Muscle of back (tissue), 3 donors: ENCODE measurements at regions not wholly inside any gene's neighbourhood (a gene's known extent, or its start where the extent isn't known, plus 50 kb on each side); places are given as distances from the start of the nearest gene placed in this dataset.
A peak's percentile ranks its signal among the peaks of the same experiment; 100 is the strongest.

Experiments used
- DNase-seq, 3 donors: peaks; one replicate each; pipeline versions ENCODE4 v3.0.0 to v3.0.0-alpha.2; 2013

DNA sequence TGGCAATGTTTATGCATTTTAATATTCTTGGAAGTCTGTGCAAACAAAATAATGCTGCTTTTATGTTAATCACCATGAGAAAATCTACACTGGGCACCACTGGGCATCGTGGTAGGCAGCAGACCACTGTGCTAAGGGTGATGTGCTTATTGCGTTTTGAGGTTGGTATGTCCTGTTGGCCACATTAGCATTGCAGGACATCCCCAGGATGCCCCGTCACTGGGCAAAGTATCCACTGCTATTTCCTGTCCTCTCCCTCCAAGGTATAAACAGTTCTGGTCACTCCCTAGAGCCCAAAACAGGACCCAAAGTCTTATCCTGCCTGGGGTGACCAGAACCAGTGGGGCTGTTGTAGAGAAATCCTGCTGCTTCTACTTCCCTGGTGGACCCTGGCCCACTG is 284.2 kb upstream of the ROPN1 start:
- DNase-seq = no peak

DNA sequence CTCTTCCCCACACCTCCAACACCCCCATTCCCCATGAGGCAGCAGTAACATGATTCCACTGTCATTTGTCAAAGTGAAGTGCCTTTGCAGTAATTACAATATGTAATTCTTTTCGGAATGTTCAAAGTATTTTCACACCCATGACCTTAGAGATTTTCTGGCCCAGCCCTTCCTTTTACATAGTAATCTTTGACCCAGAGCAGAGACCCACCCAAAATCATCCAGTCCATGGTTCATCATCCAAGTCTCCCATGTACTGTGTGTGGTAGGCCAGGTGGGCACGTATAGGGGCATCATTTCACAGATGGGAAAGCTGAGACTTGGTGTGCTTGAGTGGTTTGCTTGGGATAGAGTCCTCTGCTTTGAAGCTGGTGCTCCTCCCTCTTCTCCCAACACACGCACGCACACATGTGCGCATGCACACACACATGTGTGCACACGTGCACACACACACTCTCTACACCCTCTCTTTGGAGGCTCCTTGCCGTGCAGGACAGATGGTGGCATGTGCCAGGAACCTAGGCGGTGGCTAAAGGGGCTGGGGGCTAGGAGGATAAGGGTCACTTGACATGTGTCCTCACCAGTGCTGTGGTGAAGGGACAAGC is 284.7 kb upstream of the ROPN1 start:
- no peak for DNase-seq

DNA sequence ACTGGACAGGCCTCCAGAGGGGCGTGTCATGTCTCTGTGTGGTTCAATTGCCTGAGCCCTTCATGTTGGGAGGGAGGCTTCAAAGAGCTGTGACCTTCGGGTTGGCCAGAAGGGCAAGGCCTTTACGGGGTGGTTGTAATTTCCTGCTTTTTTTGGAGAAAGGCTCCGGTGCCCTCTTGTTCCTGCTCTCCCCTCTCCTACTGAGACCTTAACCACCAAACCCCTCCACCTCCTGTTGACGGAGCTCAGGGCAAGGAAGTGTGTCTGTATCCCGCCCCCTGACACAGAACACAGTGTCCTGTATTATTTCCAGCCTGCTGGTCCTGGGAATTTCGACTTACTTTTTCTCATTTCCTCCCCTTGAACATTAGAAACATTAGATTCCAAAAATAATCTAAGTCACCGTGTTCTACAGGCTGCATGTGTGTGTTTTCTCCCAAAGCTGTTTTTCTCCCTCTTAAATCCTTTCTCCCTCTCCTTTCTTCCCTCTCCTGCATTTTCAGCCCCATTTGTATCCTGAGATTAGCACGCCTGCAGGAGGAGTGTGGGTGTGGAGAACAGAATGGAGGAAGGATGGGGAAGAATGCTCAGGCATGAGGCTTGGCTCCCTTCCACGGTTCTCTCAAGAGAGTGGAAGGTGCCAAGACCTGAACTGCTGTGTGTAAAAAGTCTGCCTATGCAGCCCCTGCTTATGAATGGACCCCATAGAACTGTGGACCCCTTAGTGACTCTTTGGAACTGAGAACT is 285.4 kb upstream of the ROPN1 start:
- DNase-seq = peak in 2 of 3 donors; percentile 27 to 51

DNA sequence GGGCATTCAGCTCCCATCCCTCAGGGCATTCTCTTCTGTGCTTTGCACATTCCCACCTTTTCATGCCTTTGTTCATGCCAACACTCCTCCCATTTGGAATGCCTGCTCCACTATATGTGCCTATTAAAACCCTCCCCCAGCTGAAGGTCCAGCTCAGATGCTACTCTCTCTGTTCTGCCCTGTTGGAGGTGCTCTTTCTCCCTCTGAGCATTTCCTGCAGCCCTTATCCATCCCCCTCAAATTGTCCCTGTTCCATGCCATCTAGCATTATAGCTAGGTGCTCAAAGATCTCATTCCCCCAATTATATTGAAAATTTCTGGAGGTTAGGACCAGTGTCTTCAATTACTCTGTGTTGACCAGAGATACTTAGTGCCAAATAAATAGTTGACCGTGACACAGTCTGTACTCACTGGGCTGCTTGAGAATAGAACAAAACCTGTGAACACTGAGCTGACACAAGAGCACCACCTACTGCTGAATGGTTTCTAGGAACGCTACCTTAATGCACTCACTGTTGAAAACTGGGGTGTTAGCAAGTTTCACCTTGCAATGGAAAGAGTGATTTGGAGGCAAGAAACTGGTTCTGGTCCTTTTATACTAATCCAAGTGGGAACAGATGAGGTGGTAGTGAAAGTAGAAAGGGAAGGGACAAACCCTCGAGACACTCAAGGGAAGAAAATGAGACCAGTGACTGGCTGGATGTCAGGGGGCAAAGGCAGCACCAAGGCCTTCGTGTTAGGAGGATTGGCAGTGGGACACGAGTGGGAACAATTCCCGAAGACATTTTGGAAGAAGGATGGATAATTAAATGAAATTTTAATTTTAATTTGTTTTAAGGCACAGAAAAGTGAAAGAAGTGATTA is 289.8 kb upstream of the ROPN1 start:
- DNase-seq = no peak

DNA sequence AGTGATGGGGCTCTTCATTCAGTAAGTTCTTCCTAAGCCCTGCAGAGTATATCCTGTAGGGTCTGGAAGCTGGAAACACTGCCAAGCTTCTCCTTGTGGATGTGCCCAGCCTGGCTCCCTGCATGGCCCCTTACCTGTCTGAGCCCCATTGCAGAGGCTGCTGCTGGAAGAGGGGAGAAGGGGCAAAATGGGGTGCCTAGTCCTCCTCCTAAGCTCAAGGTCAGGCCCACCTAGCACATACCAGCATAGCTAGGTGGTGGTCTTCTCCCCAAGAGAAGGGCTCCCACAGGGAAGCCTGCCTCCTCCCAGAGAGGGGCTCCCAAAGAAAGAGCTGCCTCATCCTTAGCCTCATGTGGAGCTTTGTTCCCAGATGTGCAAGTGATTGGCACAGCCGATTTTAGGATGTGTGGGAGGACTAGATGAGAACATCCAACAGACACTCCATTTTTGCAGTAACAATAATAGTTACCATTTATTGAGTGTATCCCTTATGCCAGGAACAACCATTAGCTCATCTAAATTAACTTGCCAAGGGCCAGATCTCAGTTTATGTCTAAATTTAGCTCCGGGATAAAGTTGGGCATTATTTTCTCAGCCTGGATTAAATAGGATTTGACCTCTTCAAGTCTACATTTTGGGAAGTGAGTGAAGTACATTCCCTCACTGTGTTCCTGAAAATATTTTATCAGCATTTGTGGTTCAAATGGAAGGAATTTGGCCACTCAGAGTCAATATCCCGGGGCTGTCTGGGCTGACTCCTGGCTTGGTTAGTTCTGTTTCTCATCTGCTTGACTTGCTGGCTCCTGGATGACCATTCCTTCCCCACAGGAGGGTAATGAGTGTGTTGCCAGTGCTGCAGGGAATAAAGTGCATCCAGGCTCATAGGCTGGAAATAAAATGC is 291.1 kb upstream of the ROPN1 start:
- no peak for DNase-seq

DNA sequence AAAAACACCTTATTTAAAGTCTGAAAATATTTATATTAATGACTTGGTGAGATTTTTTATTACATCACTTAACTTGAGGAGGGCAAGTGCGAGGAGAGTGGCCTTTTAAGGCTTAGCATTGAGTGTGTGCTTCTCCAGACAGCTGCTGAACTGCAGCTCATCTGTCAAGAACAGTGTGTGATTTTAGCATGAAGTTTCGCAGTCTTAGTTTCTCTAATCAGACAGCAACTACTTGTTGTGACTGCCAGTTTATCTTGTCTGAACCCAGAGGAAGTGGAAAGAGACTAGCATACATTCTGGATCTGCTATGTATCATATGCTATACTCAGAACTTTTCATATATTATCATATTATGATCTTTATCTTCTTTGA is 291.7 kb upstream of the ROPN1 start:
- DNase-seq = no peak

DNA sequence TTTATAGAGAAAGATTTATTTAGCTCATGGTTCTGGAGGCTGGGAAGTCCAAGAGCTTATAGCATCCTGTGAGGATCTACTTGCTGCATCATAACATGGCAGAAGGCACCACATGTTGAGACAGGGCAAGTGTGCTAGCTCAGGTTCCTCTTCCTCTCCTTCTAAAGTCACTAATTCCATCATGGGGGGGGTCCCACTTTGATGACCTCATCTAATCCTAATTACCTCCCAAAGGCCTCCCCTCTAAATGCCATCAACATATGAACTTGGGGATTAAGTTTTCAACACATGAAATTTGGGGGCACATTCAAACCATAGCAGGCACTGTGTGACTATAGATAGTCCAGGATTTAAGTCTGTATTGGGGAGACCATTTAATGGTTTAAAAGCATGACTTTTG is 297.1 kb upstream of the ROPN1 start:
- no peak for DNase-seq

DNA sequence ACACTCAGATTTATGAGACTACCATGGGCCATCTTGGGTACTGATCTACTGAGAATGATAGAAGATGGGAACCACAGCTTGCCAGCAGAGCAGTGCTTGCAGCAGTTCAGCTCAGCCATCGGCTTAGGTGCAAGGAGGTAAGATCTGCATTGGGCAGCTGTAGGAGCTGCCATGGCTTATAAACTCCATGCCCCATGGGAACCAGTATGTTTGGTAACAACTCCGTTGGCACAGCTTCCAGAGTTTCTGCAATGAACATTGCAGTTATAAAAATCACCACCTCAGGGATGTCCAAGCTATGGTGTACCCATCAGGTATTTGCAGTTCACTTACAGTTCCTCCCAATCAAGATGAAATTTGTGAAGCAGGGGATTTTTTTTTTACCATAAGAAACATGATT is 299.1 kb upstream of the ROPN1 start:
- DNase-seq = no peak

DNA sequence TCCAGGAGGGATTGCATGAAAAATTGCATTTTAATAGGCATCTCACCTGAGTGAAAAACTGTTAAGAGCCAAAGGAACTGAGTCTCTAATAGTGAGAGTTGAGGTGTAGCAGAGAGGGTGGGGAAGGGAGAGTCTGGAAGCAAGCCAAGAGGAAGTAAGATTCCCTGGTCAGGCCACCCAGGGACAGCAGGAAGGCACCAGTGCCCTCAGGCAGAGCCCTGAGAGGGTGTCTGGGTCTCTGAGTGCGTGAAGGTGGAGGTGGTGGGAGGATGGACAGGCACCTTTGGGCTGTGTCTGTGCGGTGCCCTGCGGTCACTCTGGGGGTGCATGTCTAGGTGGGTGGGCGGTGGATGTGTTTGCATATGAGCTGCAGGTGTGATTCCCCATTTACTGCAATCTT is 300.4 kb upstream of the ROPN1 start:
- DNase-seq = no peak

DNA sequence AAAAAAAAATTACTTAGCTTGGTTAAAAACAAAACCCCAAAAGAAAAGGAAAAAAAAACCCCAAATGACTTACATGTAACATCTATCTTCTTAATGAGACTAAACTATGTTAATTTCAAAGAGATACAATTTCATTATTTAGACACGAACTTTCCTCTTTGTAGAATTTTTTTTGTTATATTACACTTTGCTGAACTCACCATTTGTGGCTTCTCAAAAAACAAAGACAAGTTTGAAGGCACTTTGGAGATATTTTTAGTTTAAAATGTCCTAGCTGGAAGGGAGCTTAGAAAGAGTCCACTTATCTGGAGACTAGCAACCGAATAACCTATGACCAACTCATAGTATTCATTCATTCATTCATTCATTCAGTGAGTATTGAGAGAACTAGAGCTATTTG is 301.7 kb upstream of the ROPN1 start:
- DNase-seq = no peak

DNA sequence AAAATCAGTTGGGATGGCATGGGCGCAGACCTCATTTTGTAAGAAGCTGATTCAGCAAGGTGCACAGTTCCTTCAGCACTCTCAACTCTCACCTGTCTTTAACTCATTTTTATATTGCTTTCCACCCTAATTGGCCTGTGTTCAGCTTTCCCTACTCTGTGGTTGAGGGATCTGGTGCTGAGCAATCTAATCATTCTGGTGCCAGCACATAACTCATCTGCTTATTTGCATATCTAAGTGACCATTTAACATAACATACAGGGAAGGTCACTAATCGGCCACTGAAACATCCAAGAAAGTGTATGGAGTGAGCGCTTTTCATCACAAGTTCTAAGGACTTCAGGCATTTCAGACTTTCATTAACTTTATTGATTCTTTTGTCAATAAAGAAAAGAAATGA is 303.4 kb upstream of the ROPN1 start:
- DNase-seq = no peak

DNA sequence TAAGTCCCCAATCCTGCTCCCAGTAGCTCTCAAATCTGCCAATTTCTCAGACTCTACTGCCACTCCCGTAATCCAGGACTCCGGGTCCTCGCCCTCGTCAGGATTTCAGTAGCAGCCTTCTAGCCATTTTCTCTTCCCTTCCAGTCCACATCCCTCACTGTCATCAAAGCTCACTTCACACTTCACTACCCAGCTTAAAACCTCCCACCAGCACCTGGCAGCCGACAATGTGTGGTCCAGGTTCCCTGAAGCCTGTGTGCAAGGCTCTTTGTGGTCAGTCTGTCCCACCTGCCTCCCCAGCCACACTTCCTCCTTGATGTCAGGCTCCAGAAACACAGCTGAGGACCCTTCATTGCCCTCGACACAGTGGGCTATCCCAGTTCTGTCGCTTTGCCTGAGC is 304.5 kb upstream of the ROPN1 start:
- DNase-seq = no peak

DNA sequence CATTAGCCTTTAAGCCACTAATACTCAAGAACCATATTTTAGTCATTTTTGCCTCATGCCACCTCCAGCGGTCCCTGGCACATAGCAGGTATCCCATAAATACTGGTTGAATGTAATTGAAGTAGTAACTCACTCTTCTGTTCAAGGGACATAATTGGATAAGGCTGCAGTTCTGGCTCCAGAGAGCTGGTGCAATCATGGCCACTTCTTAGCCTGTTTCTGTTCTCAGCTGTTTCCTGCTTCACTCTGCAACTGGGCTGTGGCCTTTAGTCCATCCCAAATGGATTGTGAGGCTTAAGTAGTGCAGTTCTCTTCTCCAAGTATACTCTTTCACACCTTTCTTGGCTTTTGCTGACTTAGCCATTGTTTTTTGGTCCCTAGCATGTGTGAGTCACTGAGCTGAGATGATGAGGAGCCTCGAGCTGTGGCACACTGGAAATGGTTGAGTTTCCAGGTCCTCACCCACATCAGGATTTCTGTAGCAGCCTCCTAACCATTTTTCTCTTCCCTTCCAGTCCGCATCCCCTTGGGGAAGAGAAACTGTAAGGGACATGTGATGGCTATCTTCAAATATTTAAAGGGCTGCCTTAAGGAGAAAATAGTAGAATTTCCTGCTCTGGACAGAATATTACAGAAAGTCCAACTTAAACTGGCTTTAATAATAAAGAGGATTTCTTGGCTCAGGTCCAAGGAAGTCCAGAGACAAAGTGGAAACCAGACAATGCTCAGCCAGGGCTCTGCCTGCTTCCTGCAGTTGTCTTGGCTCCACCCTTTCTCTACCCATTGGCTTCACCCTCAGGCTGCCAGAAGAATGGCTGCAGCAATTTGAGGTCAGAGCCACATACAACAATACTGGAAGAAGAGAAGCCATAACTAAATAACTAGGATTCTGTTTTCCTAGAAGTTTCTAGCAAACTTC is 305.4 kb upstream of the ROPN1 start:
- peak in 2 of 3 donors; percentile 31 to 52 for DNase-seq

DNA sequence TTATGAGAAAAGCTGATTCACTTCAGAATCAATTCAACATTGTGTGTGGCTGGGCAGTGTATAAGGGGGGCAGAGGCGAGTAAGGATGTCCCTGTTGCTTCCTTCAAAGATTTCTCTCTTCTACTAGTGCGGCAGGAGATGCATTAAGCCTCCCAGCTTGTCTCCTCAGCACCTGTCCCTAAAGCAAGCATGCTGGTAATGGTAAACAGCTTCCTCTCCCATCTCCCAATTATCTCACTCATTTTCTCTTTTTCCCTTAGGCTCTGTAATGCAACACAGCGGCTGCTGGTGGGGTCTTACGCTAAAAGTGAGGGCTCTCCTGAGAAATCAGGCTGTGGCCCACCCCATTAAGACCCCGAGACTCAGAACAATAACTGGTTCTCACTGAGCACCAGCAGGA is 306.4 kb upstream of the ROPN1 start:
- no peak for DNase-seq

DNA sequence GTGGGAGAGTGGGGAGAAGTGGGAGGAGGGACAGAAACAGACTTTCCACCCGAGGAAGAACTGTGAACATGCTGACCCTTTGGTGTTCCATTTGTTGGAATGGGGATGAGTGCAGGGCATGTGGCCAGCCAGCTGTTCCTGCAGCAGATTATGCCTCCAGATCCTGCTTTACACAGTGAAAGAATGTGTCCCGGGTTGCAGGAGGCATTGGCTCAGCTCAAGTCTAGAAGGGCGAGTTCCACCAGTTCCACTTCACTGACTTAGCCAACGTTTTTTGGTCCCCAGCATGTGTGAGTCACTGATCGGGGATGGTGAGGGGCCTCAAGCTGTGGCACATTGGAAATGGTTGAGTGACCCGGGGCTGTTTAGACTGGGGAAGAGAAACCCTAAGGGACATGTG is 307.0 kb upstream of the ROPN1 start:
- DNase-seq = peak; percentile 29 to 60 (median 33)

DNA sequence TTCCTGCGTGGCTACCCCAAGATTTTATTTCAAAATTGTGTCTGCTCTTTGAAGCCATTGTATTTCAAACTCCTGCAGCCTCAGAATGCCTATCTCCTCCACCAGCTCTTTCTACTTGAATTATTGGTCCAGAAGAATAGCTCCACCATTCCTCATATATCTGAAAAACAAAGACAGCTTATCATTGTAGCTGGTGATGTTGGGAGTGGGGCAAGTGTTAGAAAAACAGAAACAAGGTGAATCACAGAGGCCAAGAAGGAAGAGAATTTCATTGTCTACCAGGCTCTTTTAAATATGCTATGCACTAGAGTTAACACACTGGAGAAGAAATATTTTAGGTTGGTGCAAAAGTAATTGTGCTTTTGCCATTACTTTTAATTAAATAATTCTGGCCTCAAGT is 307.9 kb upstream of the ROPN1 start:
- DNase-seq = no peak

DNA sequence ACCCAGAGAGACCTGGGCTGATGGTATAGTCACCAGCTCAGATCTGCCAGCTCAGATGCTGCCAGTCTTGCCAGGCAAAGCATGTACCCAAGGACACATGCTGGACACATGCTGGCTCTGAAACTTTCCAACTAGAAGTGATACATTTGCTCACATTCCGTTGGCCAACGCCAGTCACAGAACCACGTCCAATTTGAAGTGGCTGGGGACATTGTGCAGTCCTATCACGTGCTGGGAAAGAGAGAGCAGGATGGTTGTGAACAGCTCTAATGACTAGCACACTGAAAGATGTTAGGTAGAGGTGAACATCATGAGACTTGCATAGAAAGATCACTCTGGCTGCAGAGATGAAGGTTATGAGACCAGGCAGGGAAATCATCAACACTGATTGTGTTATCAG is 308.5 kb upstream of the ROPN1 start:
- DNase-seq = no peak

DNA sequence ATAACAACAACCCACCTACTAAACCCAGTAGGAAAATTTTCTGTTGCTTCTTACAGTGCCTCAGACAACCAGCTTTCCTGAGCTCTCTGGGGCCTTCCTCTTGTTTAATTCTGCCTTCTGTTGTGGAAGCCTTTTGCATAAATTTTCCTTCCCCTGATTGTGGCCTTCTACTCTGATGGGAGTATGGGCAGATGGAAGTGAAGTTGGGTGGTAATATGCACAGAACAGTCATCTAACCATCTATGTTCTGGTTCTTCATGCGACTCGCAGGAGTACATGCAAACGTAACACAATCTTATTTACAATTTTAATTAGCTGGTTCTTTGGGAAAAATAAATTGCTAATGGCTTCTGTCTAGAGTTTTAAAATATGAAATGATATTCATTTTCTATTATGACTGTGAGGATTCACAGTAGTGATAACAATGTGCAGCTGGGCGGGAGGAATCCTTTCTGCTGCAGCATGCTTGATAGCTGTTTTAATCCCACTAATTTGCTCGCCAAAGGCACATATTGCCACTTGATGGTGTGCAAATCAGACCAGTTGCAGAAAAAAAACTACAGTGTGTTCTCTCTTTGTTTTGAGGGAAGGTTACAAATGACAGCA is 311.5 kb upstream of the ROPN1 start:
- no peak for DNase-seq

DNA sequence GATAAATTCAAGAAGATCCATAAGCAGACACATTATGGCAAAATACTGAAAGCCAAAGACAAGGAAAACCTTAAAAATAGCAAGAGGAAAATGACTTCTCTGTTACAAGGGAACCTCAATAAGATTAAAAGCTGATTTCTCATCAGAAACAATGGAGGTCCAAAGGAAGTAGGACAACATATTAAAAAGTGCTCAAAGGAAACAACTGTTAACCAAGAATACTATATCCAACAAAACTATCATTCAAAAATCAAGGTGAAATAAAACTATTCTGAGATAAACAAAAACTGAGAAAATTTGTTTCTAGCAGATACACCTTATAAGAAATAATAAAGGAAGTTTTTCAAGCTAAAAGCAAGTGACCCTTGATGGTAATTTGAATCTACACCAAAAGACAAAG is 314.7 kb upstream of the ROPN1 start:
- DNase-seq = no peak

DNA sequence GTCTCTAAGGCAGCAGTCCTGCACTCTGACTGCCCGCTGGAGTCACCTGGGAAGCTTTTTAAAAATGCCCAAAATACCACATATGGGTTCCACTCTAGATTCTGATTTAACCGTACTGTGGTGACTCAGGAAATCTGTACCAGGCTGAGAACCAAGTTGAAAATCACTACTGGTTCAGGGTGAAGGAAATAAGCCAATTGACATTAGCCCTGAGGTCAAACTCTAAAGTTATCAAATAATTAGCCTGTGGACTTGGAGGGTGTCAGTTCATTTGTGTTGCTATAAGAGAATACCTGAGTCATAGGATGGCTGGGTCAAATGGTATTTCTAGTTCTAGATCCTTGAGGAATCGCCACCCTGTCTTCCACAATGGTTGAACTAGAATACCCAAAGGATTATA is 321.7 kb upstream of the ROPN1 start:
- DNase-seq = no peak
